ENCODE measurements at regions not wholly inside any gene's neighbourhood (a gene's known extent, or its start where the extent isn't known, plus 50 kb on each side); places are given as distances from the start of the nearest gene placed in this dataset.

DNA sequence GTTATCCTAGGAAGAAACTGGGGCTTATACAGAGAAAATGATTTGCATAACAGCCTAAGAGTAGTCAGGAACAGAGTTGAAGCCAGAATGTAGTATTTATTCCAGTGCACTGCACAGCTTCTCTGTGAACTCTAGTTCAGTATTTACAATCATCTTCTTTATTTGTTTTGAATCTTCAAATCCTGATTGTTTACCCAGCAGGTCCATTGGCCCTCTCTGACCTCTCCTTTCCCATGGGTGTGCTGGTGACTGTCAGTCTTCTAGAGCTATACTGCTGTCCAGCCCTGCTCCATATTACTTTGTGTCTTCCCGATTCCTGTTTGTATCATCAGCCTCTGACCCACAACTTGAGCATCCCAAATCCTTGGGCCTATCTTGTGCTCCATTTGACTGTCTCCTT is 301.9 kb upstream of the HS3ST1 start:
- Histone ChIP-seq H3K4me3 (no peak overlapping the region), H3K27me3 (no peaks in the 10 kb centered on the region), H3K4me1 (no peaks in the 10 kb centered on the region), H3K27ac (no peak overlapping the region), H3K36me3 (no peaks in the 10 kb centered on the region), H3K9me3 (no peaks in the 10 kb centered on the region)
- TF ChIP-seq, protein P1, sequence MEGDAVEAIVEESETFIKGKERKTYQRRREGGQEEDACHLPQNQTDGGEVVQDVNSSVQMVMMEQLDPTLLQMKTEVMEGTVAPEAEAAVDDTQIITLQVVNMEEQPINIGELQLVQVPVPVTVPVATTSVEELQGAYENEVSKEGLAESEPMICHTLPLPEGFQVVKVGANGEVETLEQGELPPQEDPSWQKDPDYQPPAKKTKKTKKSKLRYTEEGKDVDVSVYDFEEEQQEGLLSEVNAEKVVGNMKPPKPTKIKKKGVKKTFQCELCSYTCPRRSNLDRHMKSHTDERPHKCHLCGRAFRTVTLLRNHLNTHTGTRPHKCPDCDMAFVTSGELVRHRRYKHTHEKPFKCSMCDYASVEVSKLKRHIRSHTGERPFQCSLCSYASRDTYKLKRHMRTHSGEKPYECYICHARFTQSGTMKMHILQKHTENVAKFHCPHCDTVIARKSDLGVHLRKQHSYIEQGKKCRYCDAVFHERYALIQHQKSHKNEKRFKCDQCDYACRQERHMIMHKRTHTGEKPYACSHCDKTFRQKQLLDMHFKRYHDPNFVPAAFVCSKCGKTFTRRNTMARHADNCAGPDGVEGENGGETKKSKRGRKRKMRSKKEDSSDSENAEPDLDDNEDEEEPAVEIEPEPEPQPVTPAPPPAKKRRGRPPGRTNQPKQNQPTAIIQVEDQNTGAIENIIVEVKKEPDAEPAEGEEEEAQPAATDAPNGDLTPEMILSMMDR (IDR thresholded peaks at IDR 0.05) = no peak
- ATAC-seq (no peak), DNase-seq (no peak)
- intact Hi-C loops (cut with DNase I) = no loop called here

DNA sequence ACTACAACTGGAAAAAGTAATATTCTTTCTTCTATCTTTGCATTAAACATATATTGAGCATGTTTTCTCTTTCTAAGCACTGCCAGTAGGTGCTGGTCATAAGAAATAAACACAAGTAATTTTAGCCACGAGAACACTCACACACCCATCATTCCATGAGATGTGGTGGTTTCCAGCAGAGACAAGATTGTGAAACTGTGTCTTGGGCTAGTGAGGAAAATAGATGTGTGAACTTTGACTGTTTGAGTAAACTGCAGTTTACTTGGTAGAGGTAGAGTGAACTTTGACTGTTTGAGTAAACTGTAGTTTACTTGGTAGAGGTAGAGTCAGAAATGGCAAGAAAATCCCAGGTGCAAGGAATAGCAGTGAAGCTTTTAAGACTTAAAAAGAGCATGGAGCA is 300.9 kb upstream of the HS3ST1 start:
- intact Hi-C loops (cut with DNase I) = no loop called here
- no peaks in the 10 kb centered on the region for H3K9me3 ChIP-seq
- no peak overlapping the region for H3K27ac ChIP-seq
- DNase-seq (no peak), ATAC-seq (no peak)
- no peaks in the 10 kb centered on the region for H3K36me3 ChIP-seq
- TF ChIP-seq, protein P1 (IDR thresholded peaks at IDR 0.05) = no peak
- H3K4me1 ChIP-seq = no peaks in the 10 kb centered on the region
- H3K27me3 ChIP-seq = no peaks in the 10 kb centered on the region
- no peak overlapping the region for H3K4me3 ChIP-seq

DNA sequence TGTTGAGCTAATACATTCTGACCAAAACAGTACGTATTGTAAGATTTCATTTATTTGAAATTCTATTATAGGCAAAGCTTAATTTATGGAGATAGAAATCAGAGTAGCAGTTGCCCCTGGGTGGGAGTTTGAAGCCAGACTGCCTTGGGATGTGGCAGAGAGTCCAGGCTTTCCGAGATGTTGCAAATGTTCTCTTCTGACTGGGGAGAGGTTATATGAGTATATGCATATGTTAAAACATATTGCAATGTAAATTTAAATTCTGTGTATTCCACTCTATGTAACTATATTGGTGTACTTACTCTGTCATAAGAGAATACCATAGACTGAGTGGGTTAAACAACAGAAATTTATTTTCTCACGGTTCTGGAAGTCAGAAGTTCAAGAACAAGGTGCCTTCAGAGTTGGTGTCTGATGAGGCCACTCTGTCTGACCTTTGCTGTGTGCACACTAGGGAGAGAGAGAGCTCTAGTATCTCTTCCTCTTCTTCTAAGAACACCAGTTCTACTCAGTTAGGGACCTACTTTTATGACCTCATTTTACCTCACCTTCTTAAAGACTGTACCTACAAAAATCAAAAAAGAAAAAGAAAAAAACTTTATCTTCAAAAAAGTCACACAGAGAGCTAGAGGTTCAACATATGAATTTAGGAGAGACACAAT is 299.3 kb upstream of the HS3ST1 start:
- ATAC-seq (no peak), DNase-seq (no peak)
- H3K27me3 ChIP-seq = no peaks in the 10 kb centered on the region
- no peak overlapping the region for H3K4me3 ChIP-seq
- TF ChIP-seq, protein P1 (IDR thresholded peaks at IDR 0.05) = no peak
- no peaks in the 10 kb centered on the region for H3K4me1 ChIP-seq
- H3K27ac ChIP-seq = no peak overlapping the region
- H3K36me3 ChIP-seq = no peaks in the 10 kb centered on the region
- intact Hi-C loops (cut with DNase I) = no loop called here
- no peaks in the 10 kb centered on the region for H3K9me3 ChIP-seq

DNA sequence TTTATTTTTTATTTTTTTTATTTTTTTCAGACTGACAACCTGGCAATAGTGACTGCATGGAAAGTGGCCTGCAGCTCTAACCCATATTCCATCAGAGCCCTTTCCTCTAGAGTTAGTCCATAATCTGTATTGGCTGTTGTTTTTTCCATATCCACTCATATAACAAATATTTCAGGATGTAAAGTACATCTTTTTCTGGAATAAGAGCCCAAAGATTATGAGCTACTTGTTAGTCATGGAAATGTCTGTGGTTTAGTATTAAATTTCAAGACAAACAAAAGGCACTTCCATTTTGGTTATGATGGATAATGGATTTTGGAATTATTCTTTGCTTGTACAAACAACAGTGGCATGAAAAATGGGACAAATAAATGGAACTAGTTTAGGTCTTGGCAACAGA is 296.0 kb upstream of the HS3ST1 start:
- no peak overlapping the region for H3K27ac ChIP-seq
- no peaks in the 10 kb centered on the region for H3K27me3 ChIP-seq
- DNase-seq (no peak), ATAC-seq (no peak)
- no peaks in the 10 kb centered on the region for H3K36me3 ChIP-seq
- TF ChIP-seq, protein P1 (IDR thresholded peaks at IDR 0.05) = no peak
- intact Hi-C loops (cut with DNase I) = no loop called here
- H3K9me3 ChIP-seq = no peaks in the 10 kb centered on the region
- no peaks in the 10 kb centered on the region for H3K4me1 ChIP-seq
- H3K4me3 ChIP-seq = no peak overlapping the region

DNA sequence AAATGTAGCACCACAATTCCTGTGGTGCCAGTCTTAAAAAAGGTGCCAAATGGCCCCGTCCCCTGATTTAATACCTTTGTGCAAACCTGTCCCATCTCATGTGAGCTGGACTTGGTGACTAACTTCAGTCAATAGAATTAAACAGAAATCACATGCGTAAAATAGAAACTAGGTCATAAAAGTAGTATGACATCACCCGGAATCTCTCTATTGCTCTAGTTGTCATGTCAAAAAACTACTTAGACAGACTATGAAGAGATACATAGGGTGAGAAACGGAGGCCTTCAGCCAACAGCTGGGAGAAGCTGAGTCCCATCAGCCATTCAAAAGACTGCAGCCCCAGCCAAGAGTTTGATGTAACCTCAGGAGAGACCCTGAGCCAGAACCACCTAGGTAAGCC is 293.5 kb upstream of the HS3ST1 start:
- Histone ChIP-seq H3K4me3 (no peak overlapping the region), H3K4me1 (no peaks in the 10 kb centered on the region), H3K27ac (no peak overlapping the region), H3K9me3 (no peaks in the 10 kb centered on the region), H3K27me3 (no peaks in the 10 kb centered on the region), H3K36me3 (no peaks in the 10 kb centered on the region)
- TF ChIP-seq, protein P1 (IDR thresholded peaks at IDR 0.05) = no peak
- intact Hi-C loops (cut with DNase I) = no loop called here
- DNase-seq (no peak), ATAC-seq (no peak)

DNA sequence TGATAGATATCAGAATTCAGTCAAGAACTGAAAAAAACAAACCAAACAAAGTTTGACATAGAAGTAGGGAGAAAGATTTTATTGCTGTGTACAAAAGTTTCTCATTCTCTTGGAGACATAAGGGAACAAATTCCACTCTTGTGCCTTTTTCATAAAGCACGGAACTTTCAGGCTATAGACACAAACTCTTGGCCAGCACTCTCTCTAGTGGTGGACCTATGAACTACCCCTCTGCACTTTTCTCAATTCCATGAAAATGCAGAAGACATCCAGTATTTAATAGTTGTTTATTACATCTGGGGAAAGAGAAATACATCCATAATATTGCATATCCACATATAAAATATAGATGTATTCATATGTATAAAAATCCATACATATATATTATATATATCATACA is 291.6 kb upstream of the HS3ST1 start:
- TF ChIP-seq, protein P1 (IDR thresholded peaks at IDR 0.05) = peak; percentile 69
- DNase-seq = no peak
- ATAC-seq = peak; percentile 67
- Histone ChIP-seq H3K4me3 (no peak overlapping the region), H3K27me3 (no peaks in the 10 kb centered on the region), H3K4me1 (no peaks in the 10 kb centered on the region), H3K36me3 (no peaks in the 10 kb centered on the region), H3K27ac (no peak overlapping the region), H3K9me3 (no peaks in the 10 kb centered on the region)
- intact Hi-C loops (cut with DNase I) = no loop called here

Measured in upper lobe of right lung (tissue), 1 donor.